Cerebellar cortex (tissue), 1 donor: ENCODE measurements at regions not wholly inside any gene's neighbourhood (a gene's known extent, or its start where the extent isn't known, plus 50 kb on each side); places are given as distances from the start of the nearest gene placed in this dataset.
"Not testable (repeated sequence)": the region's sequence is repeated elsewhere in the genome, so short reads cannot be mapped to it uniquely, and the experiment has no call there.

Experiments used
- DNase-seq: peaks from one replicate; pipeline ENCODE4 v3.0.0-alpha.2; 2015; ENCODE audit warnings: low spot score

GRCh38 chrX:37904833-37905232, 57.5 kb upstream of the DYNLT3 start:
- DNase-seq = no peak

- DNase-seq = no peak
These were observed 58.2 kb upstream of the DYNLT3 start for GRCh38 chrX:37905436-37906147.

GRCh38 chrX:37906357-37906756, 59.0 kb upstream of the DYNLT3 start:
- DNase-seq = no peak

GRCh38 chrX:37910186-37910585, 62.8 kb upstream of the DYNLT3 start:
- DNase-seq = no peak

GRCh38 chrX:37912304-37912703, 64.9 kb upstream of the DYNLT3 start:
- no peak for DNase-seq

- no peak for DNase-seq
These were observed 65.4 kb upstream of the DYNLT3 start for GRCh38 chrX:37912777-37913176.

GRCh38 chrX:37918168-37918567, 70.8 kb upstream of the DYNLT3 start:
- no peak for DNase-seq

GRCh38 chrX:37918703-37919102, 71.3 kb upstream of the DYNLT3 start:
- no peak for DNase-seq

GRCh38 chrX:37921758-37922157, 74.4 kb upstream of the DYNLT3 start:
- DNase-seq = no peak

- no peak for DNase-seq
These were observed 75.6 kb upstream of the DYNLT3 start for GRCh38 chrX:37922928-37923327.

GRCh38 chrX:37925761-37926160, 78.4 kb upstream of the DYNLT3 start:
- DNase-seq = not testable (repeated sequence)

- DNase-seq = peak; percentile 2
These were observed 79.3 kb upstream of the DYNLT3 start for GRCh38 chrX:37926700-37927099.

- no peak for DNase-seq
These were observed 64.2 kb upstream of the SYTL5 start for GRCh38 chrX:37942170-37942569.

GRCh38 chrX:37943554-37944344, 62.6 kb upstream of the SYTL5 start:
- no peak for DNase-seq

GRCh38 chrX:37946197-37946596, 60.2 kb upstream of the SYTL5 start:
- no peak for DNase-seq

GRCh38 chrX:37955273-37955672, 51.1 kb upstream of the SYTL5 start:
- no peak for DNase-seq

GRCh38 chrX:37956223-37956622, 50.1 kb upstream of the SYTL5 start:
- no peak for DNase-seq
